GM12878 (cell line): ENCODE measurements at regions not wholly inside any gene's neighbourhood (a gene's known extent, or its start where the extent isn't known, plus 50 kb on each side); places are given as distances from the start of the nearest gene placed in this dataset.

Experiments used
- ATAC-seq: fragments of 200-7000 bp; cut with Tn5 transposase; 3 replicates; pipeline ENCODE4 v1.9.1; 2020; ENCODE audit warnings: mild to moderate bottlenecking, moderate library complexity
- BruUV-seq: library from RNA; stranded (reverse); fragments of 400-500 nt; replicated peaks from 2 replicates; lab custom pipeline; 2021; lab: Mats Ljungman, UMichigan
- CTCF ChIA-PET: fragments of 300-600 bp; sonication (Branson Sonifier 250); formaldehyde crosslinking; extraction: SDS; loops from one replicate; lab custom pipeline; 2021; ENCODE audit warnings: inconsistent platforms; lab: Yijun Ruan, JAX
- POLR2A ChIA-PET: fragments of 350-600 bp; formaldehyde crosslinking; extraction: SDS; loops from one replicate; lab custom pipeline; 2021; ENCODE audit warnings: inconsistent platforms; lab: Charles Lee
- RAD21 ChIA-PET: fragments of 300-600 bp; sonication (Branson Sonifier 250); formaldehyde crosslinking; loops from one replicate; lab custom pipeline; 2023; ENCODE audit warnings: antibody characterized with exemption; ENCODE audit not compliant: unreplicated experiment; lab: Charles Lee
- SMC1A ChIA-PET: fragments of 300-600 bp; sonication (Branson Sonifier 250); formaldehyde crosslinking; loops from one replicate; lab custom pipeline; 2023; ENCODE audit not compliant: unreplicated experiment, uncharacterized antibody; lab: Charles Lee
- DNase-seq: peaks from one replicate; pipeline ENCODE4 v3.0.0-alpha.2; 2011; ENCODE audit warnings: low read depth, low spot score
- FAIRE-seq: peaks from 3 replicates; lab custom pipeline; 2011; peaks lifted over from hg19 to GRCh38; lab: Jason Lieb, UNC
- H2AFZ ChIP-seq: 2 replicates; pipeline ENCODE4 v1.6.0; 2011; ENCODE audit warnings: low read depth, low read length, control low read depth; ENCODE audit not compliant: control insufficient read depth
- H3K27ac ChIP-seq: 2 replicates; pipeline ENCODE4 v1.5.1; 2011; ENCODE audit warnings: control low read depth; ENCODE audit not compliant: control insufficient read depth, insufficient read depth
- H3K27me3 ChIP-seq, 2 experiments: replicated peaks in 1 of 2; 2 replicates each; pipeline versions ENCODE4 v1.6.0 to v1.6.1; 2011; ENCODE audit warnings: low read length in 1 of 2; ENCODE audit not compliant: control insufficient read depth in 2 of 2, insufficient read depth in 2 of 2
- H3K36me3 ChIP-seq, 2 experiments: 2 replicates each; pipeline ENCODE4 v1.5.1; 2011; ENCODE audit warnings: low read length in 1 of 2; ENCODE audit not compliant: control insufficient read depth in 2 of 2, insufficient read depth in 2 of 2
- H3K4me1 ChIP-seq: 2 replicates; pipeline ENCODE4 v1.6.1; 2011; ENCODE audit warnings: mild to moderate bottlenecking, low read length, moderate library complexity, mixed read lengths; ENCODE audit not compliant: control insufficient read depth, insufficient read depth
- H3K4me2 ChIP-seq: 2 replicates; pipeline ENCODE4 v1.6.0; 2011; ENCODE audit warnings: control low read depth; ENCODE audit not compliant: control insufficient read depth, insufficient read depth
- H3K4me3 ChIP-seq: fragments of 200-600 bp; sonication (generic); 2 replicates; pipeline ENCODE4 v1.5.1; 2016
- H3K79me2 ChIP-seq: 2 replicates; pipeline ENCODE4 v1.6.0; 2011; ENCODE audit warnings: low read length; ENCODE audit not compliant: control insufficient read depth, insufficient read depth
- H3K9ac ChIP-seq: 2 replicates; pipeline ENCODE4 v1.8.0; 2011; ENCODE audit warnings: low read length, control low read depth, mixed read lengths; ENCODE audit not compliant: control insufficient read depth, insufficient read depth
- H3K9me3 ChIP-seq: replicated peaks from 3 replicates; pipeline ENCODE4 v1.5.1; 2011; ENCODE audit warnings: mild to moderate bottlenecking, low read length; ENCODE audit not compliant: control insufficient read depth, insufficient read depth
- H4K20me1 ChIP-seq: 2 replicates; pipeline ENCODE4 v1.6.0; 2011; ENCODE audit not compliant: control insufficient read depth, insufficient read depth
- BACH1 ChIP-seq: fragments of 450-650 bp; IDR thresholded peaks from 2 replicates; pipeline ENCODE4 v1.6.1; 2017; ENCODE audit warnings: mild to moderate bottlenecking, borderline replicate concordance
- CTCF ChIP-seq, 3 experiments: IDR thresholded peaks in 2 of 3; conservative IDR thresholded peaks in 1 of 3; 2 replicates each; pipeline ENCODE4 v1.5.1; 2011; ENCODE audit warnings: low read depth in 3 of 3, low read length in 3 of 3, mild to moderate bottlenecking in 3 of 3, control low read depth in 2 of 3, moderate library complexity in 2 of 3, inconsistent platforms in 1 of 3, mixed read lengths in 1 of 3; ENCODE audit not compliant: control insufficient read depth in 2 of 3, insufficient read depth in 1 of 3; ENCODE audit errors: extremely low read depth in 1 of 3
- ETV6 ChIP-seq, 2 experiments: fragments of 450-650 bp in 1 of 2; IDR thresholded peaks in 1 of 2; conservative IDR thresholded peaks in 1 of 2; 2 replicates each; pipeline ENCODE4 v1.6.1; 2014; ENCODE audit warnings: antibody characterized with exemption in 1 of 2, borderline replicate concordance in 1 of 2, low read depth in 1 of 2, mild to moderate bottlenecking in 1 of 2, moderate library complexity in 1 of 2
- HDAC2 ChIP-seq: fragments of 200-600 bp; sonication (generic); IDR thresholded peaks from 2 replicates; pipeline ENCODE4 v1.6.1; 2017
- KLF5 ChIP-seq: fragments of 450-650 bp; IDR thresholded peaks from 2 replicates; pipeline ENCODE4 v1.6.1; 2014; ENCODE audit warnings: mild to moderate bottlenecking; ENCODE audit not compliant: partially characterized antibody
- PML ChIP-seq: IDR thresholded peaks from 2 replicates; pipeline ENCODE4 v1.6.1; 2012; ENCODE audit warnings: low read length, inconsistent platforms
- SMARCA5 ChIP-seq: fragments of 450-650 bp; IDR thresholded peaks from 2 replicates; pipeline ENCODE4 v1.6.1; 2017; ENCODE audit warnings: mild to moderate bottlenecking
- TCF3 ChIP-seq: IDR thresholded peaks from 2 replicates; pipeline ENCODE4 v1.6.1; 2012; ENCODE audit warnings: low read depth, mild to moderate bottlenecking, low read length, borderline replicate concordance; ENCODE audit not compliant: insufficient read depth
- ZBED1 ChIP-seq: IDR thresholded peaks from 2 replicates; pipeline ENCODE4 v1.6.1; 2016; ENCODE audit warnings: borderline replicate concordance
- ZNF592 ChIP-seq: fragments of 450-650 bp; IDR thresholded peaks from 2 replicates; pipeline ENCODE4 v1.6.1; 2017; ENCODE audit warnings: mild to moderate bottlenecking, moderate library complexity
- WGBS: methylation state at CpG from one replicate; pipeline ENCODE4 v1.1.6; 2016; ENCODE audit warnings: low lambda C conversion rate; ENCODE audit not compliant: insufficient replicate concordance, insufficient coverage; ENCODE audit errors: missing lambda C conversion rate; 5-methylcytosine and 5-hydroxymethylcytosine counted together
- in situ Hi-C: fragments of 300-500 bp; cut with MboI; formaldehyde crosslinking; loops from 9 replicates; pipeline ENCODE4 v1.14.3; 2018; ENCODE audit warnings: mixed read lengths
- intact Hi-C: fragments of 100-400 bp; cut with micrococcal nuclease; formaldehyde crosslinking; loops from one replicate; pipeline ENCODE4 v1.14.2; 2022; ENCODE audit not compliant: unreplicated experiment
- TF ChIP-seq, protein P1 (sequence below): IDR thresholded peaks from 2 replicates; pipeline ENCODE4 v1.6.1; 2012; ENCODE audit warnings: improper control_type of control experiment, low read depth, low read length; ENCODE audit not compliant: insufficient replicate concordance

DNA sequence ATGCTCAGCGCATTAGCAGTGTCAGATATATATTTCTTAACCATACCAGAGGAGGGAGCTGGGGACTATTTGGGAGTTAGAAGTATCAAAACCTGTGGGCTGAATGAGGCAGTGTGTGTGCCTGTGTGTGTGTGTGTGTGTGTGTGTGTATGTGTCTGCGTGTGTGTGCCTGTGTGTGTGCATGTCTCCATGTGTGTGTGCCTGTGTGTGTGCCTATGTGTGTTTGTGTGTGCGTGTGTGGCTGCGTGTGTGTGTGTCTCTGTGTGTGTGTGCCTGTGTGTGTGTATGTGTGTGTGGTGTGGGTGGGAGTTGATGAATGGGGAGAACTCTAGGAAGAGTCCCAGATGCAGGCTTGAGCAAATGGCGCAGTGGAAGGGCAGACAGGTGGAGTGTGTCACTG lies 92.9 kb downstream of the PAX1 start:
- intact Hi-C loops (no loop called here), in situ Hi-C loops (no loop called here)
- Histone ChIP-seq H4K20me1 (no peaks in the 10 kb centered on the region), H3K4me2 (no peak overlapping the region), H2AFZ (no peak overlapping the region)
- ATAC-seq (no peak), DNase-seq (no peak)
- no TSS peak for BruUV-seq
- 58% methylated on average over 5 of the region's 5 CpGs for WGBS
- TF ChIP-seq KLF5 (no peak), SMARCA5 (no peak), ZNF592 (no peak), ZBED1 (no peak), TCF3 (no peak), ETV6 (conservative IDR thresholded peaks at IDR 0.05 in 1 of 2, IDR thresholded peaks at IDR 0.05 in 1 of 2; ENCODE audit: borderline replicate concordance in 1 of 2, low read depth in 1 of 2) (no peak), BACH1 (no peak), HDAC2 (no peak), CTCF (IDR thresholded peaks at IDR 0.05 in 2 of 3, conservative IDR thresholded peaks at IDR 0.05 in 1 of 3; ENCODE audit: control insufficient read depth in 2 of 3, extremely low read depth in 1 of 3, insufficient read depth in 1 of 3, low read depth in 3 of 3, low read length in 3 of 3) (no peak), PML (no peak)
- TF ChIP-seq, protein P1, sequence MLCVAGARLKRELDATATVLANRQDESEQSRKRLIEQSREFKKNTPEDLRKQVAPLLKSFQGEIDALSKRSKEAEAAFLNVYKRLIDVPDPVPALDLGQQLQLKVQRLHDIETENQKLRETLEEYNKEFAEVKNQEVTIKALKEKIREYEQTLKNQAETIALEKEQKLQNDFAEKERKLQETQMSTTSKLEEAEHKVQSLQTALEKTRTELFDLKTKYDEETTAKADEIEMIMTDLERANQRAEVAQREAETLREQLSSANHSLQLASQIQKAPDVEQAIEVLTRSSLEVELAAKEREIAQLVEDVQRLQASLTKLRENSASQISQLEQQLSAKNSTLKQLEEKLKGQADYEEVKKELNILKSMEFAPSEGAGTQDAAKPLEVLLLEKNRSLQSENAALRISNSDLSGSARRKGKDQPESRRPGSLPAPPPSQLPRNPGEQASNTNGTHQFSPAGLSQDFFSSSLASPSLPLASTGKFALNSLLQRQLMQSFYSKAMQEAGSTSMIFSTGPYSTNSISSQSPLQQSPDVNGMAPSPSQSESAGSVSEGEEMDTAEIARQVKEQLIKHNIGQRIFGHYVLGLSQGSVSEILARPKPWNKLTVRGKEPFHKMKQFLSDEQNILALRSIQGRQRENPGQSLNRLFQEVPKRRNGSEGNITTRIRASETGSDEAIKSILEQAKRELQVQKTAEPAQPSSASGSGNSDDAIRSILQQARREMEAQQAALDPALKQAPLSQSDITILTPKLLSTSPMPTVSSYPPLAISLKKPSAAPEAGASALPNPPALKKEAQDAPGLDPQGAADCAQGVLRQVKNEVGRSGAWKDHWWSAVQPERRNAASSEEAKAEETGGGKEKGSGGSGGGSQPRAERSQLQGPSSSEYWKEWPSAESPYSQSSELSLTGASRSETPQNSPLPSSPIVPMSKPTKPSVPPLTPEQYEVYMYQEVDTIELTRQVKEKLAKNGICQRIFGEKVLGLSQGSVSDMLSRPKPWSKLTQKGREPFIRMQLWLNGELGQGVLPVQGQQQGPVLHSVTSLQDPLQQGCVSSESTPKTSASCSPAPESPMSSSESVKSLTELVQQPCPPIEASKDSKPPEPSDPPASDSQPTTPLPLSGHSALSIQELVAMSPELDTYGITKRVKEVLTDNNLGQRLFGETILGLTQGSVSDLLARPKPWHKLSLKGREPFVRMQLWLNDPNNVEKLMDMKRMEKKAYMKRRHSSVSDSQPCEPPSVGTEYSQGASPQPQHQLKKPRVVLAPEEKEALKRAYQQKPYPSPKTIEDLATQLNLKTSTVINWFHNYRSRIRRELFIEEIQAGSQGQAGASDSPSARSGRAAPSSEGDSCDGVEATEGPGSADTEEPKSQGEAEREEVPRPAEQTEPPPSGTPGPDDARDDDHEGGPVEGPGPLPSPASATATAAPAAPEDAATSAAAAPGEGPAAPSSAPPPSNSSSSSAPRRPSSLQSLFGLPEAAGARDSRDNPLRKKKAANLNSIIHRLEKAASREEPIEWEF, result no peak
- TF ChIP-seq, all 136 proteins: peak for 0
- FAIRE-seq, result no peak
- H3K9me3 ChIP-seq, result no peaks in the 10 kb centered on the region
- ChIA-PET SMC1A (no interaction called here), POLR2A (no interaction called here), CTCF (no interaction called here), RAD21 (no interaction called here)
- no peak overlapping the region for H3K9ac ChIP-seq
- no peak overlapping the region for H3K4me3 ChIP-seq
- H3K4me1 ChIP-seq, result no peaks in the 10 kb centered on the region
- H3K27ac ChIP-seq, result no peak overlapping the region
- no peaks in the 10 kb centered on the region for H3K27me3 ChIP-seq
- H3K79me2 ChIP-seq, result no peaks in the 10 kb centered on the region
- H3K36me3 ChIP-seq, result no peaks in the 10 kb centered on the region
